GM12873 (cell line): ENCODE measurements at regions not wholly inside any gene's neighbourhood (a gene's known extent, or its start where the extent isn't known, plus 50 kb on each side); places are given as distances from the start of the nearest gene placed in this dataset.

Experiments used
- CTCF ChIP-seq: IDR thresholded peaks from 2 replicates; pipeline ENCODE4 v1.5.1; 2012; ENCODE audit warnings: low read depth, mild to moderate bottlenecking, moderate library complexity, low read length, control low read depth; ENCODE audit not compliant: insufficient read depth; ENCODE audit errors: missing control alignments

DNA sequence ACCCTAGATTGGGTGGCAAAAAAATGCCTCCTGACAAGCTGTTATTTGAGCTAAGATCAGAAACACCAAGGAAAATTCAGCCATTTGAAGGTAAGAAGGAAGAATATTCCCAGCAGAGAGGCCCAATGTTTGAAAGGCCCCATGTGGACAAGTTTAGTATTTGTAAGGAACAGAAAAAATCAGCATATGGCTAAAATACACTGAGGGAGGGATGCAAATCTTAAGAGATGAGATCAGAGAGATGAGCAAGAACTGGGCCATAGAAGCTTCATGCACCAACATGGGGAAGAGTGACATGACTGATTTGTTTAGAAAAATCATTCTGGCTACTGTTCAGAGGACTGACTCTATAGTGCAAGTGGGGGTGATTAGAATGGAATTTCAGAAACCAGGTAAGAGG is 496.8 kb upstream of the SOX5 start:
- TF ChIP-seq CTCF = no peak

DNA sequence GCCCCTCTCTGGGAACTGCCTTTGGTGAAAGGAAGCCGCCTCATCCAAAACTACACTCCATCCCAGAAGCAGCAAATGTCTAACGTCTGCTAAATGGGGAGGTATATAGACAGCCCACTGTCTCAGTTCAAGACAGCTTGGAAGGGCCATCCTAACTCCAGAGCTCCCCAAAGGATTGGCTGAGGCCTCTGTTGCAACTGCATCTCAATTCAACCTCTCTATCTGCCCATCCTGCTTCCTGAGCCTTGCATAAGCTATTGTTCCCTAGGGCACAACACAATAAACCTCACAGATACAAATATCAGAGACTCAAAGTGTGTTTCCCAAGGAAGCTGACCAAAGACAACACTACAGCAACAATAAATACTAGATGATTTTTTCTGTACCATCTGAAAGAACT is 495.2 kb upstream of the SOX5 start:
- no peak for TF ChIP-seq CTCF

DNA sequence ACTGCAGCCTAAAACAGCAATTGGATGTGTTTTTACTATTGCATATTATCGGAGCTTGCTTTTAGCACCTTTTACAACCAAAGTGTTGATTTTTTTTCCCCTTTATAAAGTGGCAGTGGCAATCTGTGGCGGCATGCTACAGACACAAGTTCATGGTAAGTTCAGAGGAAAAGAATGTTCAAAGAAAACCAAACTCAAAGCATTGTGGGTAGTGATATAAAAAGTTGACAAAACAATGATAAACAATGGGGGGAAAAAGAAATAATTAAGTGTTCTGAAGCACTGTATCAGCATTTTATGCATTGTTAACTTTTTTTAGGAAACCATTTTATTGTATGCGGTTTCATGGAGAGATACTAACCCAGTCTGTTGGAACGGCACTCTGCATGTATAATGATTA is 492.0 kb upstream of the SOX5 start:
- no peak for TF ChIP-seq CTCF

DNA sequence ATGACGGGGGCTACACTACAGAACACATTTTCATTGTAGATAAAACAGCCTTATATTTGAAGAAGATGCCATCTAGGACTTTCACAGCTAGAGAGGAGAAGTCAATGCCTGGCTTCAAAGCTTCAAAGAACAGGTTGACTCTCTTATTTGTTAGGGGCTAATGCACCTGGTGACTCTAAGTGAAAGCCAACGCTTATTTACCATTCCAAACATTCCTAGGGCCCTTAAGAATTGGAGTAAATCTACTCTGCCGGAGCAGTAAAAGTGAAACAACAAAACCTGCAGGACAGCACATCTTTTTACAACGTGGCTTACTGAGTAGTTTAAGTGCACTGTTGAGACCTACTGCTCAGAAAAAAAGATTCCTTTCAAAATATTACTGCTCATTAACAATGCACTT is 487.2 kb upstream of the SOX5 start:
- TF ChIP-seq CTCF = no peak

DNA sequence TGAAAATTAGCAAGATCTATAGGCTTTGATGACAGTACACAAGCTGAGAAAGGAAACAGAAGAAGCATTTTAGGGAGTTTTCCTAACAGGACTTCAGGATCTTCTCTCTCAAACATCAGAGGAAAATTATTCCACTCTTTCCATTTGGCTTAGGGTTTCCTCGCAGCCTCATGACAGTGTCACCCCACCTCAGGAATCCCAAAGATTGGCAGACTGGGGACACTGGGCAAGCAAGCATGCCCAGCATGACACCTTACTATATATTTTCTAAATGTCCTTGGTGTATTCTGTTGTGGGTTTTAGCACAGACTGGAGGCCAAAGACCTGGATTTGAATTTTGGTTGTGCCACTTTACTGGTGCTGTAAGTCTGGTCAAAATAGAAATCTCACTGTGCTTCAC is 482.4 kb upstream of the SOX5 start:
- TF ChIP-seq CTCF = no peak

GRCh38 chr12:24427776-24428175 is 478.3 kb upstream of the SOX5 start:
- TF ChIP-seq CTCF = no peak

DNA sequence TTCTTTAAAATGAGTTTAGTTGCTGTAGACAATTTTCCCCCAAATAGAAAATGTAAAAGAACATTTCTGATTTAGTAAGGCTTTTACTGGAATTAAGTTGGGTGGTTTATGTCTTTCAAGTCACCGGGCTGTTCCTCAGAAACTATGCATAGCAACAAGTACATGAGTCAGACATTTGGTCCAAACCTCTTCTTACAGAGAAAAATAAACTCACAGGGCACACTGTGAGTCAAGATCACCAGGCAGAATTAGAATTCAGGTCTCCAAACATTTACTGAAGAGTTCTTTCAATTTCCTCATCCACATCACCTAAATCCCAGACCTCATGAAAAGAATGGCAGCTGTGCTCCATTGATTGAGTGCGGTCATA is 476.1 kb upstream of the SOX5 start:
- no peak for TF ChIP-seq CTCF
